Retina (tissue), 1 donor: ENCODE measurements at regions not wholly inside any gene's neighbourhood (a gene's known extent, or its start where the extent isn't known, plus 50 kb on each side); places are given as distances from the start of the nearest gene placed in this dataset.
A peak's percentile ranks its signal among the peaks of the same experiment; 100 is the strongest.

Experiments
- DNase-seq: peaks from one replicate; pipeline ENCODE4 v3.0.0-alpha.2; 2016

GRCh38 chr9:19583890-19584289, 175.1 kb downstream of the ACER2 start:
- DNase-seq, result no peak

- no peak for DNase-seq
These were observed 168.6 kb downstream of the ACER2 start for GRCh38 chr9:19577411-19577810.

GRCh38 chr9:19568946-19569345, 160.1 kb downstream of the ACER2 start:
- no peak for DNase-seq

GRCh38 chr9:19564396-19565061, 155.7 kb downstream of the ACER2 start:
- no peak for DNase-seq

GRCh38 chr9:19555214-19555613, 146.4 kb downstream of the ACER2 start:
- no peak for DNase-seq

GRCh38 chr9:19554529-19554928, 145.7 kb downstream of the ACER2 start:
- no peak for DNase-seq

GRCh38 chr9:19553441-19553840, 144.6 kb downstream of the ACER2 start:
- DNase-seq, result no peak

- peak; percentile 40 for DNase-seq
These were observed 143.7 kb downstream of the ACER2 start for GRCh38 chr9:19552282-19553105.

- peak; percentile 14 for DNase-seq
These were observed 142.5 kb downstream of the ACER2 start for GRCh38 chr9:19551124-19551929.

GRCh38 chr9:19550009-19550408, 141.2 kb downstream of the ACER2 start:
- no peak for DNase-seq

GRCh38 chr9:19533373-19533772, 124.6 kb downstream of the ACER2 start:
- DNase-seq, result no peak

GRCh38 chr9:19527663-19528062, 118.9 kb downstream of the ACER2 start:
- no peak for DNase-seq

- DNase-seq, result no peak
These were observed 113.7 kb downstream of the ACER2 start for GRCh38 chr9:19522558-19522957.

- DNase-seq, result no peak
These were observed 112.4 kb downstream of the ACER2 start for GRCh38 chr9:19521205-19521604.

- no peak for DNase-seq
These were observed 108.6 kb downstream of the ACER2 start for GRCh38 chr9:19517202-19517942.

GRCh38 chr9:19516348-19516747, 107.5 kb downstream of the ACER2 start:
- DNase-seq, result no peak

- no peak for DNase-seq
These were observed 105.0 kb downstream of the ACER2 start for GRCh38 chr9:19513671-19514275.

- DNase-seq, result no peak
These were observed 103.5 kb downstream of the ACER2 start for GRCh38 chr9:19512103-19512832.

GRCh38 chr9:19511694-19512093, 102.9 kb downstream of the ACER2 start:
- DNase-seq, result no peak

- DNase-seq, result no peak
These were observed 102.1 kb downstream of the ACER2 start for GRCh38 chr9:19510907-19511306.
